ENCODE measurements at regions not wholly inside any gene's neighbourhood (a gene's known extent, or its start where the extent isn't known, plus 50 kb on each side); places are given as distances from the start of the nearest gene placed in this dataset.

DNA sequence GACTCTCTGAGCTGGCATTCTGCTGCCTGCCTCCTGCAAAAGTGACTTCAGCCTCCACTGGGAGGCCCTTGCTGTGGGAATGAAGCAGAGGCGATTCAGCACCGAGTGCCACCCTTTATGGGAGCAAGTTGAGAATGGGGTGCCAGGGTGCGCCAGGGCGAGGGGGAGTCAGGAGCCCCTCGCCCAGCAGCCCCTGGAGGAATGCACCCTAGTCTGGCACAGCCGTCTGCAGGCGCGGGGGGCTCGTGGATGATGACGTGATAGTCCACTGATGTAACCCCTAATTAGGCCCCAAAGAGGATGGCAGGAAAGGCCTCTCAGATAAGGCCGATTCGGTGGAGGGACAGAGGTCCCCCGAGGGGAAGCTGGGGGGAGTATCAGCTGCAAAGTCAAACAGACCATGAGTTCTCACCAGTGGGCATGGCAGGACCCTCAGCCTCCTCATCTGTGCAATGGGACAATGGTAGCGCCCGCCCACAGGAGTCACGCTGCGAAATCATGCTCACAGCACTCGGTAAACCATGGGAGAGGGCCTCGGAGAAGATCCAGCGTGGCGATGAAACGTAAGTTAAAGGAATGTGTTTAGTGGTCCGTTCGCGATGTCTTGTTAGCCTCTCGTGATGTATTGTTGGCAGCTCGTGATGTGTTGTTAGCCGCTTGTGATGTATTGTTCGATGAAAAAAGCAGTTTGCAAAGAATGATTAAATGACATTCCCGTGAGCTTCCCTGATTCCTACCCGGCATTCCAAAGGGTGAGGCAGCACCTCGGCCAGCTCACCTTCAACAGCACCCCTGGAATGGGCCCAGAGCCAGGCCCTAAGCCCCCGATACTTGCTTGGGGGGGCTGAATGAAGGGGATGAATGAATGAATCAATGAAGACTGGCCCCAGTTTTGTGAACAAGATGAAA, 49.7 kb upstream of the NOTCH1 start:
- no CpG with 5 or more reads among the region's 33 CpGs for WGBS (ENCODE audit: extremely low coverage, insufficient coverage, low lambda C conversion rate)
- H3K27ac ChIP-seq (ENCODE audit: low read depth, low read length), result no peak overlapping the region
- no peak overlapping the region for H4K8ac ChIP-seq (ENCODE audit: low read depth, low read length)
- H3K56ac ChIP-seq (ENCODE audit: low read length), result no peak overlapping the region
- no peaks in the 10 kb centered on the region for H3K79me1 ChIP-seq (ENCODE audit: low read length)
- no peak overlapping the region for H3K18ac ChIP-seq (ENCODE audit: low read length)
- H3K27me3 ChIP-seq (ENCODE audit: insufficient read depth, low read length, poor library complexity), result no peaks in the 10 kb centered on the region
- no peak overlapping the region for H3K9ac ChIP-seq (ENCODE audit: low read length)
- DNase-seq, result no peak
- no peak overlapping the region for H2BK120ac ChIP-seq (ENCODE audit: low read depth, low read length)
- H2BK15ac ChIP-seq (replicated peaks; ENCODE audit: low read depth), result no peak overlapping the region
- H2AK5ac ChIP-seq (ENCODE audit: low read length), result no peak overlapping the region
- H3K4me3 ChIP-seq (ENCODE audit: low read length), result no peak overlapping the region
- H3K4ac ChIP-seq (ENCODE audit: low read depth, low read length), result no peak overlapping the region
- H3K23ac ChIP-seq (ENCODE audit: low read length), result no peak overlapping the region
- H3K4me2 ChIP-seq (ENCODE audit: low read length), result no peak overlapping the region
- H3K79me2 ChIP-seq (ENCODE audit: control insufficient read depth, insufficient read depth, low read length), result no peaks in the 10 kb centered on the region
- H3K4me1 ChIP-seq (ENCODE audit: control insufficient read depth, low read depth, low read length), result no peaks in the 10 kb centered on the region
- no peaks in the 10 kb centered on the region for H3K36me3 ChIP-seq (ENCODE audit: control insufficient read depth, insufficient read depth, low read length)
- no peak overlapping the region for H2BK5ac ChIP-seq (ENCODE audit: low read length)
- no peak overlapping the region for H4K5ac ChIP-seq (ENCODE audit: low read length)
